Peyer's patch (tissue), 4 donors: ENCODE measurements at regions not wholly inside any gene's neighbourhood (a gene's known extent, or its start where the extent isn't known, plus 50 kb on each side); places are given as distances from the start of the nearest gene placed in this dataset.

Experiments
- DNase-seq, 3 donors: peaks; one replicate each; pipeline ENCODE4 v3.0.0-alpha.2; 2017 to 2019
- H3K27ac ChIP-seq, 4 donors: fragments of 200-600 bp; sonication (generic); one replicate each; pipeline ENCODE4 v1.5.1; 2016 to 2019
- H3K27me3 ChIP-seq, 2 donors: fragments of 200-600 bp; sonication (generic); one replicate each; pipeline ENCODE4 v1.5.1; 2019
- H3K36me3 ChIP-seq, 3 donors: fragments of 200-600 bp; sonication (generic); one replicate each; pipeline ENCODE4 v1.5.1; 2016 to 2019
- H3K4me1 ChIP-seq, 4 donors: fragments of 200-600 bp; sonication (generic); one replicate each; pipeline ENCODE4 v1.5.1; 2016 to 2019
- H3K4me3 ChIP-seq, 4 donors: fragments of 200-600 bp; sonication (generic); 1 replicate in 3 of 4; 2 replicates in 1 of 4; pipeline ENCODE4 v1.5.1; 2016 to 2019; ENCODE audit warnings: mild to moderate bottlenecking in 1 of 4
- H3K9me3 ChIP-seq, 4 donors: fragments of 200-600 bp; sonication (generic); one replicate each; pipeline ENCODE4 v1.5.1; 2016 to 2019; ENCODE audit warnings: mild to moderate bottlenecking in 1 of 4
- CTCF ChIP-seq, 6 experiments: fragments of 450-650 bp in 4 of 6; fragments of 200-600 bp in 2 of 6; sonication (generic) in 1 of 6; IDR thresholded peaks; one replicate each; pipeline ENCODE4 v1.5.1; 2017 to 2019; ENCODE audit warnings: antibody characterized with exemption in 6 of 6, mild to moderate bottlenecking in 3 of 6, moderate library complexity in 1 of 6
- POLR2A ChIP-seq, 2 donors: fragments of 450-650 bp; IDR thresholded peaks; one replicate each; pipeline ENCODE4 v1.5.1; 2017; ENCODE audit warnings: antibody characterized with exemption in 2 of 2, mild to moderate bottlenecking in 2 of 2, moderate library complexity in 2 of 2

DNA sequence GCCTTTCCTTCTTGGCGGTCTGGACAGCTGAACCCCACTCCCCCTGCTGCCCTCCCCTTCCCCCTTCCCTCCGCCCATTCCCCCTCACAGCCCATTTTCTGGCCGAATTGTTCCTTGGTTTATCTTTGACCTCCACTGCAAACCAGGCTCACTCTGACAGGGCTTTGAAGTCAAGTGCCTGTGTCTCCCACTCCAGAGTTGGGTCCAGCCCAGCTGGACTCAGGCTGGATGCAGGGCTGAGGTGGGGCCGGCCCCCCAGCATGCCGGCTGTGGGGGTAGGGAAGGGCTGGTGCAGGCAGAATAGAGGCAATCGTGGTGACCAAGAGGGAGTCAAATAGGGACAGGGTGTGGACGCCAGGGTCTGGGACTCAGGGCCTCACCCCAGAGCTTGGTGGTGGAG lies 57.0 kb upstream of the MRPS22 start:
- DNase-seq = no peak
- Histone ChIP-seq H3K4me3 (no peak overlapping the region), H3K27me3 (no peaks in the 10 kb centered on the region), H3K36me3 (no peaks in the 10 kb centered on the region), H3K27ac (no peak overlapping the region), H3K4me1 (no peaks in the 10 kb centered on the region), H3K9me3 (no peaks in the 10 kb centered on the region)
- no peak for TF ChIP-seq CTCF (IDR thresholded peaks at IDR 0.05)
- TF ChIP-seq POLR2A (IDR thresholded peaks at IDR 0.05) = no peak

DNA sequence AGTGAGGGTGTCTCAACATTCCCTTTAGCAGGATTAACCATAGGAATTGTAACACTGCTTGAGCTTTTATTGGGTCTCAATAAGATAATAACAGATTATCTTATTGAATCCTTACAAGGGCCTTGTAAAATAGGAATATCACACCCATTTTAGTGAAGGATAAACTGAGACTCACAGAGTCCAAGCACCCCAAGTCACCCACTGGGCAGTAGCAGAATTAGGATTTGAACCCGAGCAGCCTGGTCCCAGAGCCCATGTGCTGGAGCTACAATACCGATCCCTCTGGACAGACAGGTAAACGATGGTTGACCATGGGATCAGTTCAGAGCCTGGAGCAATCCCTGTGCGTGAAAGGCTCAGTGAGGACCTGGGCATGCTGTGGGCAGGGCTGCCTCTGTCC lies 56.3 kb upstream of the MRPS22 start:
- no peaks in the 10 kb centered on the region for H3K27me3 ChIP-seq

GRCh38 chr3:139288266-139288821 lies 55.5 kb upstream of the MRPS22 start:
- no peak for TF ChIP-seq CTCF (IDR thresholded peaks at IDR 0.05)
- TF ChIP-seq POLR2A (IDR thresholded peaks at IDR 0.05) = no peak
- Histone ChIP-seq H3K4me1 (no peaks in the 10 kb centered on the region), H3K4me3 (no peak overlapping the region), H3K9me3 (no peaks in the 10 kb centered on the region), H3K27me3 (no peaks in the 10 kb centered on the region), H3K27ac (no peak overlapping the region), H3K36me3 (no peaks in the 10 kb centered on the region)
- no peak for DNase-seq

More for the DNA sequence above, 56.3 kb upstream of the MRPS22 start:
- Histone ChIP-seq H3K36me3 (no peaks in the 10 kb centered on the region), H3K4me3 (no peak overlapping the region), H3K9me3 (no peaks in the 10 kb centered on the region), H3K27ac (no peak overlapping the region), H3K4me1 (no peaks in the 10 kb centered on the region)
- DNase-seq = no peak
- TF ChIP-seq CTCF (IDR thresholded peaks at IDR 0.05) = no peak
- TF ChIP-seq POLR2A (IDR thresholded peaks at IDR 0.05) = no peak

DNA sequence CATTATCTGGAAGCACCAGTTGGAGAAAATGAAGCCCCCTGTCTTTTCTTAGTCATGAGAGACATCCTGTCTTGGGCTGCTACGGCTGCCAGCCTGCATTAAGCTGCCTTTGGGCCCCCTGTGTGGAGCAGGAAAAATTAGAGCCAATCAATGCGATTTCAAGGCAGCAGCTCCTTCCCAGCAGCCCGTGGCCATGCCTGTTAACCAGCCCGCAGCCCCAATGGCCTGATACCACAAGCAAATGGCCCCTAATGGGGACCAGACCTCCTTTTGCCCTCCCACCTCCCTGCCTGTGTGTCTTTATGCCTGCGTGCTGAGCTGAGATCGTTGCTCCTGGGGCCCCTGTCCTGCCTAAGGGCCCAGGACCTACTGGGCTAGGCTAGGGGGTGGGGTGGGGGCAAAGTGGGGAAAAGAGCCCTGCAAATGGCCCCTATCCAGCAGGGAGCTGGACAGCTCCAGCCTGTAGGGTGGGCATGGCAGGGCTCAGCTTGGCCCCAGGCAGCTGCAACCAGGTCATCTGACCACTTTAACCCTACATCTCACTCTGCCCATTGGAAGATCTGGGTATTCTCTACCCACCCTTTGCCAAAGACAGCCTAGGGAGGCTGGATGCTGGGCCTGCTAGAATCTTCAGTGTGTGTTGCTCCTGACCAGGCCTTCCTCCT lies 53.8 kb upstream of the MRPS22 start:
- Histone ChIP-seq H3K9me3 (no peaks in the 10 kb centered on the region), H3K4me3 (no peak overlapping the region), H3K27ac (no peak overlapping the region), H3K4me1 (no peaks in the 10 kb centered on the region), H3K27me3 (no peaks in the 10 kb centered on the region), H3K36me3 (no peaks in the 10 kb centered on the region)
- TF ChIP-seq POLR2A (IDR thresholded peaks at IDR 0.05) (no peak), CTCF (IDR thresholded peaks at IDR 0.05) (no peak)
- no peak for DNase-seq

DNA sequence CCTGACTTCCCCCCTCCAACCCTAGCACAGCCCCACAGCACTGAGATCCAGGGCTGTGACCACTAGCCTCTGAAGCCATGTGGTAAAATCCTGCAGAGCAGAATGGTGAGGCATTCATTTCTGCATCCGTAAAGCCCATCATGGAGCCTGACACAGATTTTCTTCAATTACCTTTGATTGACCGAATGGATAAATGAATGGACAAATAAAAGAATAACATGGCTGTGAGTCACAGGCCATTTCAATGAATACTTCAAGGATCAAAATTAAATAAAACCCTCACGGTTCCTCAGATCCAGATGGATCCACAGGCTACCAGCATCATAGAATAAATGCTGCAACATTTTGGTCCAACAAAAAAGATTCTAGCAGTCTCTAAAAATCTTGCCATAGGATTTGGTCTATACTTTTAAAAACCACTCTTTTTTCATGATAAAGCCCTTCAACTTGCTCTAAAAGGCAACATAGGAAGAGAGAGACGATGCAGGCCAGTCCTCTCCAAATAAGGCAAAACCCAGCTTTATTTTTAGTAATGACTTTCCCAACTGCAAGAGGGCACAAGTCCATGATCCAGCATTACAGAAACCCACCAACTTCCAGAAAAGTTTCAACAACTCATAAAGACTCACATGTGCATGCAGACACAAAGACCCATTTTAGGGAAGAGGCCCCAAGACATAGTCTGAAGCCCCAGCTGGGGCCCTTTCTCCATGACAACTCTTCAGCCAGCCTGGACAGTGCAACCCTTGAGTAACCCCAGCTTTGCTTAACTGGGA lies 52.4 kb upstream of the MRPS22 start:
- DNase-seq = no peak
- H3K4me1 ChIP-seq = no peaks in the 10 kb centered on the region
- no peak overlapping the region for H3K27ac ChIP-seq
- H3K36me3 ChIP-seq = no peaks in the 10 kb centered on the region
- TF ChIP-seq POLR2A (IDR thresholded peaks at IDR 0.05) (no peak), CTCF (IDR thresholded peaks at IDR 0.05) (no peak)
- no peaks in the 10 kb centered on the region for H3K27me3 ChIP-seq
- H3K9me3 ChIP-seq = no peaks in the 10 kb centered on the region
- H3K4me3 ChIP-seq = no peak overlapping the region
